ENCODE measurements at regions not wholly inside any gene's neighbourhood (a gene's known extent, or its start where the extent isn't known, plus 50 kb on each side); places are given as distances from the start of the nearest gene placed in this dataset.

DNA sequence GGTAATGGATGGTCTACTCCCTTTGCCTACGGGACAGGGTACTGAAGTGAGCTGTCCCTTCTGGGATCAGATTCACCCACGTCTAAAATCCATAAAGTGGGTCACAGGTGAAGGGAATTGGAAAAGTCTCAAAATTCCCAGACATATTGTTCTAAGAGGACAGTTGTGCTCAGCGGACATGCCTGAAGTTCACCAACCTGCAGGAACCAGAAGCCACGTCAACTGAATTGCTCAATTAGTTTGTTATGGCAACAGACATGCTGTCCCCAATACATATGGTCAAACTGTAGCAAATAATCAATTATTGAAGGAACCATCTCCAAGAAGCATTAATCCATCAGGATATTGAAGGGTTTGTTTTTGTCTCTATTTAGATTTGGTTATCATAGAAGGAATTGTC, 190.2 kb downstream of the FRK start:
- dilution Hi-C loops (cut with MboI; ENCODE audit: extremely low pct_ligation_motif_present, low sequenced_read_pairs), result no loop called here

GRCh38 chr6:115865914-115866313, 194.8 kb downstream of the FRK start:
- H2AFZ ChIP-seq (ENCODE audit: low read depth, low read length), result no peak overlapping the region
- no peak overlapping the region for H3K4me3 ChIP-seq (replicated peaks in 1 of 3; ENCODE audit: insufficient read depth in 1 of 3, low read depth in 1 of 3, low read length in 3 of 3)
- H3K9me1 ChIP-seq (replicated peaks; ENCODE audit: control insufficient read depth, extremely low read depth, insufficient read depth, low read length), result no peaks in the 10 kb centered on the region
- dilution Hi-C loops (cut with MboI; ENCODE audit: extremely low pct_ligation_motif_present, low sequenced_read_pairs), result no loop called here
- H4K20me1 ChIP-seq (replicated peaks; ENCODE audit: control insufficient read depth, extremely low read depth, insufficient read depth, low read length), result no peaks in the 10 kb centered on the region
- H3K27me3 ChIP-seq (ENCODE audit: control insufficient read depth in 2 of 2, insufficient read depth in 2 of 2, low read length in 2 of 2), result no peaks in the 10 kb centered on the region
- no peak overlapping the region for H3K4me2 ChIP-seq (ENCODE audit: insufficient read depth, low read length)
- BruUV-seq (replicated peaks), result no TSS peak
- ChIA-PET POLR2A (no interaction called here), CTCF (no interaction called here)
- no peaks in the 10 kb centered on the region for H3K36me3 ChIP-seq (ENCODE audit: control insufficient read depth in 2 of 2, extremely low read depth in 1 of 2, insufficient read depth in 2 of 2, low read length in 2 of 2)
- intact Hi-C loops (cut with micrococcal nuclease), result no loop called here
- FAIRE-seq (no peak), DNase-seq (ENCODE audit: low read depth, low spot score) (no peak)
- no peak for TF ChIP-seq POLR2AphosphoS5 (IDR thresholded peaks at IDR 0.05; ENCODE audit: insufficient read depth, low read depth, low read length)
- no peak for TF ChIP-seq MYC (IDR thresholded peaks at IDR 0.05; ENCODE audit: low read depth, low read length)
- no peak for TF ChIP-seq GATA2 (IDR thresholded peaks at IDR 0.05; ENCODE audit: insufficient read depth, insufficient read length, low read depth, low read length)
- TF ChIP-seq MAX (IDR thresholded peaks at IDR 0.05; ENCODE audit: insufficient read depth, insufficient read length), result no peak
- no peak for TF ChIP-seq EZH2 (IDR thresholded peaks at IDR 0.05; ENCODE audit: borderline replicate concordance, low read depth, low read length, severe bottlenecking)
- TF ChIP-seq, protein P1, sequence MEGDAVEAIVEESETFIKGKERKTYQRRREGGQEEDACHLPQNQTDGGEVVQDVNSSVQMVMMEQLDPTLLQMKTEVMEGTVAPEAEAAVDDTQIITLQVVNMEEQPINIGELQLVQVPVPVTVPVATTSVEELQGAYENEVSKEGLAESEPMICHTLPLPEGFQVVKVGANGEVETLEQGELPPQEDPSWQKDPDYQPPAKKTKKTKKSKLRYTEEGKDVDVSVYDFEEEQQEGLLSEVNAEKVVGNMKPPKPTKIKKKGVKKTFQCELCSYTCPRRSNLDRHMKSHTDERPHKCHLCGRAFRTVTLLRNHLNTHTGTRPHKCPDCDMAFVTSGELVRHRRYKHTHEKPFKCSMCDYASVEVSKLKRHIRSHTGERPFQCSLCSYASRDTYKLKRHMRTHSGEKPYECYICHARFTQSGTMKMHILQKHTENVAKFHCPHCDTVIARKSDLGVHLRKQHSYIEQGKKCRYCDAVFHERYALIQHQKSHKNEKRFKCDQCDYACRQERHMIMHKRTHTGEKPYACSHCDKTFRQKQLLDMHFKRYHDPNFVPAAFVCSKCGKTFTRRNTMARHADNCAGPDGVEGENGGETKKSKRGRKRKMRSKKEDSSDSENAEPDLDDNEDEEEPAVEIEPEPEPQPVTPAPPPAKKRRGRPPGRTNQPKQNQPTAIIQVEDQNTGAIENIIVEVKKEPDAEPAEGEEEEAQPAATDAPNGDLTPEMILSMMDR (IDR thresholded peaks at IDR 0.05; ENCODE audit: extremely low read depth in 1 of 2, insufficient read depth in 1 of 2, low read depth in 1 of 2, low read length in 2 of 2), result no peak
- TF ChIP-seq JUN (IDR thresholded peaks at IDR 0.05; ENCODE audit: borderline replicate concordance, insufficient read depth, insufficient read length, low read depth), result no peak
- no peak for TF ChIP-seq FOS (IDR thresholded peaks at IDR 0.05; ENCODE audit: borderline replicate concordance, insufficient read depth, low read length)
- no peak for TF ChIP-seq POLR2A (IDR thresholded peaks at IDR 0.05; ENCODE audit: low read depth, low read length)
- no peak overlapping the region for H3K9ac ChIP-seq (replicated peaks; ENCODE audit: extremely low read depth, insufficient read depth, low read length)
- H3K4me1 ChIP-seq (ENCODE audit: control insufficient read depth, extremely low read depth, insufficient read depth, low read length), result no peaks in the 10 kb centered on the region
- H3K27ac ChIP-seq (ENCODE audit: insufficient read depth, low read depth, low read length), result no peak overlapping the region
- no peaks in the 10 kb centered on the region for H3K9me3 ChIP-seq (replicated peaks; ENCODE audit: control insufficient read depth, insufficient read depth, low read length)
- H3K79me2 ChIP-seq (ENCODE audit: control insufficient read depth, insufficient read depth, low read length), result no peaks in the 10 kb centered on the region

More for the DNA sequence above, 190.2 kb downstream of the FRK start:
- H3K4me1 ChIP-seq (ENCODE audit: control insufficient read depth, extremely low read depth, insufficient read depth, low read length), result no peaks in the 10 kb centered on the region
- no peaks in the 10 kb centered on the region for H3K27me3 ChIP-seq (ENCODE audit: control insufficient read depth in 2 of 2, insufficient read depth in 2 of 2, low read length in 2 of 2)
- H3K4me3 ChIP-seq (replicated peaks in 1 of 3; ENCODE audit: insufficient read depth in 1 of 3, low read depth in 1 of 3, low read length in 3 of 3), result no peak overlapping the region
- no TSS peak for BruUV-seq (replicated peaks)
- H3K4me2 ChIP-seq (ENCODE audit: insufficient read depth, low read length), result no peak overlapping the region
- DNase-seq (ENCODE audit: low read depth, low spot score) (no peak), FAIRE-seq (no peak)
- H3K9ac ChIP-seq (replicated peaks; ENCODE audit: extremely low read depth, insufficient read depth, low read length), result no peak overlapping the region
- no peak overlapping the region for H3K27ac ChIP-seq (ENCODE audit: insufficient read depth, low read depth, low read length)
- H2AFZ ChIP-seq (ENCODE audit: low read depth, low read length), result no peak overlapping the region
- H3K9me3 ChIP-seq (replicated peaks; ENCODE audit: control insufficient read depth, insufficient read depth, low read length), result no peaks in the 10 kb centered on the region
- CTCF ChIA-PET, result no interaction called here
- TF ChIP-seq JUN (IDR thresholded peaks at IDR 0.05; ENCODE audit: borderline replicate concordance, insufficient read depth, insufficient read length, low read depth) (no peak), GATA2 (IDR thresholded peaks at IDR 0.05; ENCODE audit: insufficient read depth, insufficient read length, low read depth, low read length) (no peak), EZH2 (IDR thresholded peaks at IDR 0.05; ENCODE audit: borderline replicate concordance, low read depth, low read length, severe bottlenecking) (no peak), POLR2A (IDR thresholded peaks at IDR 0.05; ENCODE audit: low read depth, low read length) (no peak), FOS (IDR thresholded peaks at IDR 0.05; ENCODE audit: borderline replicate concordance, insufficient read depth, low read length) (no peak), MYC (IDR thresholded peaks at IDR 0.05; ENCODE audit: low read depth, low read length) (no peak)
- TF ChIP-seq, protein P1 (IDR thresholded peaks at IDR 0.05; ENCODE audit: extremely low read depth in 1 of 2, insufficient read depth in 1 of 2, low read depth in 1 of 2, low read length in 2 of 2), result no peak
- POLR2A ChIA-PET, result no interaction called here
- intact Hi-C loops (cut with micrococcal nuclease), result no loop called here
- no peaks in the 10 kb centered on the region for H3K9me1 ChIP-seq (replicated peaks; ENCODE audit: control insufficient read depth, extremely low read depth, insufficient read depth, low read length)
- no peaks in the 10 kb centered on the region for H3K79me2 ChIP-seq (ENCODE audit: control insufficient read depth, insufficient read depth, low read length)
- H3K36me3 ChIP-seq (ENCODE audit: control insufficient read depth in 2 of 2, extremely low read depth in 1 of 2, insufficient read depth in 2 of 2, low read length in 2 of 2), result no peaks in the 10 kb centered on the region
- no peaks in the 10 kb centered on the region for H4K20me1 ChIP-seq (replicated peaks; ENCODE audit: control insufficient read depth, extremely low read depth, insufficient read depth, low read length)
